Glutamatergic neuron (in vitro differentiated cells): ENCODE measurements at regions not wholly inside any gene's neighbourhood (a gene's known extent, or its start where the extent isn't known, plus 50 kb on each side); places are given as distances from the start of the nearest gene placed in this dataset.
"Not testable (repeated sequence)": the region's sequence is repeated elsewhere in the genome, so short reads cannot be mapped to it uniquely, and the experiment has no call there.

Experiments
- DNase-seq: peaks from one replicate; pipeline ENCODE4 v3.0.0; 2022
- H3K27ac Mint-ChIP-seq: one replicate; pipeline ENCODE4 v1.8.0; 2020; ENCODE audit warnings: mild to moderate bottlenecking, mixed read lengths, inconsistent platforms; ENCODE audit not compliant: unreplicated experiment
- H3K27me3 Mint-ChIP-seq: one replicate; pipeline ENCODE4 v1.8.0; 2020; ENCODE audit warnings: mild to moderate bottlenecking, moderate library complexity, mixed read lengths, inconsistent platforms; ENCODE audit not compliant: unreplicated experiment
- H3K36me3 Mint-ChIP-seq: one replicate; pipeline ENCODE4 v1.8.0; 2020; ENCODE audit warnings: mild to moderate bottlenecking, mixed read lengths, inconsistent platforms; ENCODE audit not compliant: unreplicated experiment
- H3K4me1 Mint-ChIP-seq: one replicate; pipeline ENCODE4 v1.8.0; 2020; ENCODE audit warnings: mild to moderate bottlenecking, low read depth, mixed read lengths, inconsistent platforms; ENCODE audit not compliant: unreplicated experiment
- H3K4me3 Mint-ChIP-seq: one replicate; pipeline ENCODE4 v1.8.0; 2020; ENCODE audit warnings: mild to moderate bottlenecking, mixed read lengths, inconsistent platforms; ENCODE audit not compliant: unreplicated experiment
- H3K9me3 Mint-ChIP-seq: one replicate; pipeline ENCODE4 v1.8.0; 2020; ENCODE audit warnings: mild to moderate bottlenecking, moderate library complexity, mixed read lengths, inconsistent platforms; ENCODE audit not compliant: unreplicated experiment
- TF ChIP-seq, protein P1 (sequence below): fragments of 200-600 bp; sonication (generic); IDR thresholded peaks from one replicate; pipeline ENCODE4 v1.5.0; 2021; ENCODE audit not compliant: partially characterized antibody, unreplicated experiment

DNA sequence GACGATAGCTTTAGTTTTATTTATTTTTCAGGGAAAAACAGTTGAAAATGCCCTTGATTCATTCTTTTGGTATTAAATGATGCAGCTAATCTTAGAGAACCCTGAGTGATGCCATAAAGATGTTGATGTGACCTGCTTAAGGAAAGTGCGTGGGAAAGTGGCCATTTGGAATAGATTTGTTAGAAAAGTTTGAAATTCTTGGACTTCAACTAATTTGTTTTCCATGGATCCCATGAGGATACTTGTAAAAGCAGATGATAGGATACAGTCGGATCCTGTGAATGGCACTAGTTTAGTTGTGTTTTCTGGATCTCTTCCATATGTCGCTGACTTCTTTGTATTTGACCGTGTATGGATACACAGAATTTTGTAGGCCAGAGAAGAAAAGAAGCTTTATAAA lies 69.0 kb downstream of the SEPTIN7 start:
- H3K4me1 Mint-ChIP-seq = peaks cover 10% of the 10 kb centered on the region
- peaks cover 5% of the 10 kb centered on the region for H3K36me3 Mint-ChIP-seq
- H3K27me3 Mint-ChIP-seq = peaks cover 2% of the 10 kb centered on the region
- no peak overlapping the region for H3K27ac Mint-ChIP-seq
- H3K9me3 Mint-ChIP-seq = no peaks in the 10 kb centered on the region
- TF ChIP-seq, protein P1, sequence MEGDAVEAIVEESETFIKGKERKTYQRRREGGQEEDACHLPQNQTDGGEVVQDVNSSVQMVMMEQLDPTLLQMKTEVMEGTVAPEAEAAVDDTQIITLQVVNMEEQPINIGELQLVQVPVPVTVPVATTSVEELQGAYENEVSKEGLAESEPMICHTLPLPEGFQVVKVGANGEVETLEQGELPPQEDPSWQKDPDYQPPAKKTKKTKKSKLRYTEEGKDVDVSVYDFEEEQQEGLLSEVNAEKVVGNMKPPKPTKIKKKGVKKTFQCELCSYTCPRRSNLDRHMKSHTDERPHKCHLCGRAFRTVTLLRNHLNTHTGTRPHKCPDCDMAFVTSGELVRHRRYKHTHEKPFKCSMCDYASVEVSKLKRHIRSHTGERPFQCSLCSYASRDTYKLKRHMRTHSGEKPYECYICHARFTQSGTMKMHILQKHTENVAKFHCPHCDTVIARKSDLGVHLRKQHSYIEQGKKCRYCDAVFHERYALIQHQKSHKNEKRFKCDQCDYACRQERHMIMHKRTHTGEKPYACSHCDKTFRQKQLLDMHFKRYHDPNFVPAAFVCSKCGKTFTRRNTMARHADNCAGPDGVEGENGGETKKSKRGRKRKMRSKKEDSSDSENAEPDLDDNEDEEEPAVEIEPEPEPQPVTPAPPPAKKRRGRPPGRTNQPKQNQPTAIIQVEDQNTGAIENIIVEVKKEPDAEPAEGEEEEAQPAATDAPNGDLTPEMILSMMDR = no peak
- DNase-seq = no peak
- H3K4me3 Mint-ChIP-seq = no peak overlapping the region

DNA sequence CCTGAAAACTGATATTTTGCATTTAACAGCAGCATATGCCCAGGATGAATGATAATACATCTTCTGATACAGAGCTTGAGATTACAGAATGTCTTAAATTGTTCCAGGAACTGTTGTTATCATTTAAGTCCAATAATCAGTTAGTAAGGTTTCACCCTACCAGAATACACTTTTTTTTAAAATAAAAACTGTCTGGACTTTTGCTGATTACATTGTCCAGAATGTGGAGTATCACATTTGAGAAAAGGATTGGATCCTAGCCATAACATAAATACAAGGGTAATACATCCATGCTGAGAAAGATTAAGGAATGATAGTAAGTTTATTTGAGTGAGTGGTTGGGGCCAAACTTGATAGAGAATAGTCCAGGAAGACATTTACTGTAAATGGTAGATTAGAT lies 71.0 kb downstream of the SEPTIN7 start:
- TF ChIP-seq, protein P1 = no peak
- Mint-ChIP-seq H3K36me3 (peaks cover 5% of the 10 kb centered on the region), H3K27ac (no peak overlapping the region), H3K9me3 (no peaks in the 10 kb centered on the region), H3K4me3 (no peak overlapping the region), H3K27me3 (peaks cover 2% of the 10 kb centered on the region), H3K4me1 (peaks cover 10% of the 10 kb centered on the region)
- no peak for DNase-seq

DNA sequence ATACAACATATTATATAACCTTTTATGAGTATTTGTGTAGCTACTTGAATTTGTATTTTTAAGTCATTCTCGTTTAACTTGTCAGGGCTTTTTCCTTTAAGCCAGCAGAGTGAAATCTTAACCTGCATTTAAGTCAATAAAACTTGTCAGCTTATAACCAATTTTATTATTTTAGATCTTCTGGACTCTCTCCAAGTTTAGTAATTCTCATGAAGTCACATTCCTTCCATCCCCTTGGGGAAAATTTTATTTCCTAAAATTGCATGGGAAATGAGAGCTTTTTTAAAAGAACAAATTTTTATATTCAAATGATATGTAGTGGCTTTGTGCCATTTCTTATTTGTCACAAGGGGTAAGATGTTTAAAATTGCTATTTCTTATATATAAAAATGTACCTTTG lies 74.0 kb downstream of the SEPTIN7 start:
- Mint-ChIP-seq H3K27ac (no peak overlapping the region), H3K4me1 (peaks cover 7% of the 10 kb centered on the region), H3K27me3 (no peaks in the 10 kb centered on the region), H3K9me3 (peaks cover 3% of the 10 kb centered on the region), H3K4me3 (no peak overlapping the region), H3K36me3 (no peaks in the 10 kb centered on the region)
- no peak for DNase-seq
- TF ChIP-seq, protein P1 = no peak

DNA sequence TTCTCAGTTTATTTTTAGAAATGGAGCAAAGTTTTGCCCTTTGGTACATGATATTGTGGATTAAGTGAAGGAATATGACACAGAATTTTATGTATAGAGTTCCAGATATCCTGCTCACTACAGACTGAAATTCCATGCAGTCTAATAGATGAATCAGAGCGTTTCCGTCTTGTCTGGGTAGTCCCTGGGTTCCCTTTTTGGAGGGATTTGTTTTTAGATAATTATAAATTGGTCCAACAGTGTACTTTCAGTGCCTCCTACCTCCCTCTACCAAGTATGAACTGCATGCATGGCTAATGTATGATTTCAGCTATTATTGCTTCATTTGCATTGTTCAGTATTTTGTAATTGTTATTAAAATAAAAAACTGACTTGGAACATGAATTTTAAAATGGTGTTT lies 74.4 kb downstream of the SEPTIN7 start:
- Mint-ChIP-seq H3K4me1 (peaks cover 4% of the 10 kb centered on the region), H3K27ac (no peak overlapping the region), H3K9me3 (peaks cover 3% of the 10 kb centered on the region), H3K36me3 (no peaks in the 10 kb centered on the region), H3K27me3 (no peaks in the 10 kb centered on the region), H3K4me3 (no peak overlapping the region)
- DNase-seq = no peak
- TF ChIP-seq, protein P1 = no peak

DNA sequence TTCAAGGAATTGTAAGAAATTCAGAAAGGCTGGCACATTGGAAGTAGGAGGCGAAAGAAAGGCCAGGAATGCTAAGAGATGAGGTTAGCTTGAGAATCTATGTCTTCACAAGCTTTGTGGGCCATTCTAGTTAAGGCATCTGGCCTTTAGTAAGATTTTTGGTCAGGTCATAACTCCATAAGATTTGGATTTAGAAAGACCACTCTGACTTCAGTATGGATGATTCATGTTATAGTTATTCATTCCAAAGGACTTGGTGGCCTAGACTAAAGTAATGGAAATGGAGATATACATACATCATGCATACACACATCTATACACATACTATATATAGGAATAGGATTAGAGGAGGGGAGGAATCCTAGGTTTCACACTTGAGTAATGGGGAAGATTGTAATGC lies 77.5 kb downstream of the SEPTIN7 start:
- Mint-ChIP-seq H3K4me3 (no peak overlapping the region), H3K36me3 (no peaks in the 10 kb centered on the region), H3K27ac (no peak overlapping the region)

DNA sequence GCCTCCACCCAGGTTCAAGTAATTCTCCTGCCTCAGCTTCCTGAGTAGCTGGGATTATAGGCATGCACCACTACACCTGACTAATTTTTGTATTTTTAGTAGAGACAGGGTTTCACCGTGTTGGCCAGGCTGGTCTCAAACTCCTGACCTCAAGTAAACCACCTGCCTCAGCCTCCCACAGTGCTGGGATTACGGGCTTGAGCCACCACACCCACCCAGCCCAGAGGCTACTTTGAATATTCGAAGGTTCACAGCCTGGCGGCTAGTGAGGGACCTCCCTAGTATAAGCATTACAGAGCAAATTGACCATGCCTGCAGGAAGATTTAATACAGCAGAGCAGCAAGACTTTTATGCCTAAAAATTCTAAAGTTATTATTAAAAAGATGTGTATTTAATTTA lies 86.6 kb downstream of the SEPTIN7 start:
- not testable (repeated sequence) for H3K4me1 Mint-ChIP-seq, H3K27me3 Mint-ChIP-seq, H3K9me3 Mint-ChIP-seq, H3K4me3 Mint-ChIP-seq, H3K36me3 Mint-ChIP-seq, DNase-seq, H3K27ac Mint-ChIP-seq

More for the DNA sequence above, 77.5 kb downstream of the SEPTIN7 start:
- Mint-ChIP-seq H3K9me3 (peaks cover 3% of the 10 kb centered on the region), H3K27me3 (no peaks in the 10 kb centered on the region), H3K4me1 (no peaks in the 10 kb centered on the region)
- TF ChIP-seq, protein P1 = no peak
- no peak for DNase-seq
